Upper lobe of left lung (tissue), 4 donors: ENCODE measurements at regions not wholly inside any gene's neighbourhood (a gene's known extent, or its start where the extent isn't known, plus 50 kb on each side); places are given as distances from the start of the nearest gene placed in this dataset.

Source experiments
- CTCF ChIP-seq, 6 experiments: fragments of 450-650 bp in 4 of 6; fragments of 200-600 bp in 2 of 6; sonication (generic) in 2 of 6; IDR thresholded peaks; one replicate each; pipeline ENCODE4 v1.5.1; 2016 to 2019; ENCODE audit warnings: antibody characterized with exemption in 6 of 6
- POLR2A ChIP-seq, 4 donors: fragments of 450-650 bp; IDR thresholded peaks; one replicate each; pipeline ENCODE4 v1.5.1; 2016 to 2017; ENCODE audit warnings: antibody characterized with exemption in 4 of 4, mild to moderate bottlenecking in 2 of 4

GRCh38 chrX:110414273-110414672, 55.6 kb downstream of the RTL9 start:
- no peak for TF ChIP-seq CTCF (IDR thresholded peaks at IDR 0.05)
- TF ChIP-seq POLR2A (IDR thresholded peaks at IDR 0.05) = no peak
